ENCODE measurements at regions not wholly inside any gene's neighbourhood (a gene's known extent, or its start where the extent isn't known, plus 50 kb on each side); places are given as distances from the start of the nearest gene placed in this dataset.
"Not testable (repeated sequence)": the region's sequence is repeated elsewhere in the genome, so short reads cannot be mapped to it uniquely, and the experiment has no call there.

DNA sequence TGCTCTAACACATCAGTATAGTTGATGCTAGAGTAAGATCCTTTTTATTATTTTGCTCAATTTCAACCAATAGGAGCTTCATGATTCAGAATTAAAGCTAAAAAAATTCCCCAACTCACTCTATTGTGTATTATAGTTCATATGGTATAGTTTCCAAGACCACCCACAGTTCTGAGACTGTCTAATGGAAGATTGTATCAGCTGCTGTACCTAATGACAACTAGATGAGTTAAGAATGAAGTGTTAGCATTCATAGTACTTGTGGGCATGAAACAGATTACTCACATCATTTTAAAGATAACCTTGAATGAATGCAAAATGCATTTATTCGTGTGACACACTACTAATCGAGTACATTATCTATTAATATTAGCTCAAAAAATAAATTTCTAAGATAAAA is 289.9 kb upstream of the ATP11B start:
- no peak for DNase-seq (ENCODE audit: low read depth in 2 of 2)

DNA sequence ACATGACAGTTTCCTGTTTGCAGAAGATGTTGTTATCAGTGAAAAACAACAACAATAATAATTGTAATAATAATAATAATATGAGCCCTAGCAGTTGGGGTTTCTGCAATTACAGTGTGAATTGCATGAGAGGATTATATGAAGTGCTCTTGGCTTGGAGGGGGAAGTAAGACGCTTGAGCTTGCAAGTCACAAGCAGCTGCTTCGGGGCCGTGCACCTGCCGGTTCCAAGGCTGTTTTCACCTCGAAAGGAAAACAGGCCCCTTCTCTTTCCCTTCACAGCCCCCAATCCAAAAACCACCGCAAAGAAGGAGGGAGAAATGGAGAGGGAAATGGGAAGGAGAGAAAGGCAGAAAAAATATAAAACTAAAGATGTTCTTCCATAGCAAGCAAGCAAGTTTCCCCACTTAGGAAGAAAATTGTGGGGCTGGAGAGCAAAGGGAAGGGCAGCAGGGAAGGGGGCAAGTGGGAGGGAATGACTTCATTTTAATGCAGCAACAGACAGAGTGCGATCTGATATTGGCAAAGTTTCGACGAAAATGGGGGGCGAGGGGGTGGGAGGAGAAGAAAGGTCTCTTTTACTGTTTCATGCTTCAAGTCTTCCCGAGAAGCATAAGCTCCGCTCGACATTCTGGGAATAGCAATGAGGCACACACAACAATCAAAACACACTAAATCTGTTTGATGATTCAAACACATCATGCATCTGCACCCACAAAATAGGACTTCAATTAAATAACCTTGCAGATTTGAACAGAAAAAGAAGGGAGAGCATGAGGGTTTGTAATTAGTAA is 284.2 kb upstream of the ATP11B start:
- DNase-seq (ENCODE audit: low read depth in 2 of 2), result no peak

DNA sequence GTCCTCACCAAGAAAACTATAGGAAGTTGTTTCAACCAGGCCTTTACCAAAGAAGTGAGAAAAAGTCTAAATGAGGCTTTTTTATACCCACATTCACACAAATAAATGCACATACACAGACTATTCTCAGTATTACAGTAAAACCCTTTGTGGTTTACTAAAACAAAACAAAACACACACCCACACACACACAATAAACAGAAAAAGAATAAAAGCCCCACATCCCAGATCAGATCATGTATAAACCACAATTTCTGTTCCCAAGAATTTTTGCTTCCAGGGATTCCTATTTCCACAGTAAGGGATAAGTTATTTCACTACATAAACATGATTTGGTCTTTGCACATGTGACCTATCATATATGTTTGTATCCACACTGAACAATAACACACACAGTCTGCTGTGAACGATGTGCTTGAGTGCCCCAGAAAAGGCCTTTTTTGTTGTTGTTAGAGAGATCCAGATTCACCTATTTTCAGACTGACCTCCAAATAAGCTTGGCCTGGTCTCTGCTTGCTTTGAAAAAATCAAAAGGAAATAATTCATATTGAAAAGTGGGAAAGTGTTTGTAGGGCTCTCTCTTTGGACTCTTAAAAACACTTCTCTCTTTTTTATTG is 283.4 kb upstream of the ATP11B start:
- no peak for DNase-seq (ENCODE audit: low read depth in 2 of 2)

DNA sequence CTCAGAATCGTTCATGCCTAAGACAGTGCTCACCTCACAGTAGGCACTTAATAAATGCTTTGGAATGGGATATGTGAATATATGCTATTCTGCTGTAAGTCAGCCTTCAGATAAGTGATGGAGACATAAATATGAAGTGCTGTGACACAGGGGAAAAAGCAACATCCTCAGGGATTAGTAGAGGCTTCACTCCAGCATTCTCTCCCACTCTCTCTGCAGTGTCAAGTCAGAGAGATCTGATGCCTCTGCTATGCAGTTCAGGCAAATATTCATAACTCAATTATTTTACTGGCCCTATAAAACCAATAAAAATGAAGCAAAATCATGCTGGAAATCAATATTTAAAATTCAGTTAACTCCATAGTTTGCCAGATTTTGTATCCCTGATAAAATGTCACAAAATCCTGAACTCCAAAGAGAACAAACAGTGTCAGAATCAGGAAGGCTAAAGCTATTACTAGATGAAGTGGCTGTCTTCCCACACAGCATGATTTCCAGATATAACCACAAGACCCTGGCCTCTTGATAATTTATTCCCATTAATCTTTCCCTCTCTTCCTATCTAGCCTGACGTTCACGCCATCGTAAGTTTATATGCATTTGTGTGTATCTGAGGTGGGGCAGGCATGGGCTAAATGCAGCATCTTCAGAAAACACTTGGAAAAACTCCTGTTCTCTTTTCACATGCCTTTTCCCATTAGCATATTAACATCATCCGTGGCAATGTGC is 278.9 kb upstream of the ATP11B start:
- no peak for DNase-seq (ENCODE audit: low read depth in 2 of 2)

DNA sequence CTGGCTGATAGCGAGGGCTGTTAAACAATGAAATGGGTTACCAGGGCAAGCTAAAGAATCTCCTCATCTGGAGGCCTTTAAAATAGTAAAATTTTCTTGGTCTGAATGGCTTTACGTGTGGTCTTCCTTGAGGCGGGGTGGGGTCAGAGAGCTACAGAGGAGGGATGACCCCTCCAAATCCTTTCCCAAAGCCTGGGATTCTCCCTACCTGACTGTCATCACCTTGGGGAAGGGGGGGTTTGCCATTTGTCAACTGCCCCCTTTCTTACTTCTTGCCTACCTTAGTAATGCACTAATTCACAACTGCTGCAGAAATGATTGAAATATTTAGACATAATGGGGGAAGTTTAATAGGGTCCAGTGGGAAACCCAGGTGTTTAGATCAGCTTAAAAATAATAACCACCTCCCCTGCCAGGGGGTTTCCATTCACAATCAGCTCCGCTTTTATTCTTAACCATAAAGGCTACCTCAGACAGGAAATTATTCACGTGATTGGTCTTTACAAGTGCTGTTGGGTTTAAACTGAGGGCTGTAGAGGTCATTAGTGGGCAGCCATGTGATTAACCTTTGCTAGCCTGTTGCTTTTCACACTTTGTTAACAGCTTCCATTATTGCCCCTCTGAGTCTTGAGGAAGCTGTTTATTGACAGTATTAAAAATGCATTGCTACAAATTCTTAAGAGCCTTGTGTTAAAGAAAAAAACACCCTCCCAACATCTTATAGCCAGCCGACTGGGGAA is 276.5 kb upstream of the ATP11B start:
- no peak for DNase-seq (ENCODE audit: low read depth in 2 of 2)

DNA sequence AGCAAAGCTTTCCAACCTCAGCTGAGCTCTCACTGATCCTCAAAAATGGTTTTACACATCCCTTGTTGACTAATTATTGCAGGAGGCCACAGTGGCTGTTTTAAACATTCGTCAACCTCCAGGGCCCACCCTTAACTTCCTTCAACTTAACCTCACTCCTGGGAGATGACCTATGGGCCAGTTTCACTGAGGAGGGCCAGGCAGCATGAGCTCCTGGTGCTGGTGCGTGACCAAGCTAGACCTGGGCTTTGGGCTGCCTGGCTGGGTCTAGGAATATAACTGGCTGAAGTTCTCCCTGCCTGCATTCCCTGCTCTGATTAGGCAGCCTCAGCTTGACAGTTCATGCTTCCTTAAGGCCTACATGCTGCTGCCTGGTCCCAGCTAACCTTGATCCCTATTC is 273.7 kb upstream of the ATP11B start:
- no peak for DNase-seq (ENCODE audit: low read depth in 2 of 2)

DNA sequence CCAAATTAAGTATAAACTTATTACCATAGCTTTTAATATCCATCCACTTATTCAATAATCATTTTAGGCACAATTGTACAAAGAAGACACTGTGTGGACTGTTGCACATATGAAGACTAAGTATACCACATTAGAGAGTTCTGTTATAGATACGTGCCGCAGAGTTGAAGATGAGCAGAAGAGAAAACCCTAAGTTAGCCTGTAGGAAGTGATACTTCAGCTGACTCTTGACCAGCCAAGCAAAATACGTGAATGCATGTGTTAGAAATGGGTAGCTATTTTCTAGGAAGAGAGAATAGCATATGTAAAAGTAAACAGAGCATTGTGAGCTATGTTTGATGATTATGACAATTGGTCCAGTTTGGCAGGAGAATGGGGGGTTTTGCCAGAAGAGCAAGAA is 272.0 kb upstream of the ATP11B start:
- DNase-seq (ENCODE audit: low read depth in 2 of 2), result no peak

DNA sequence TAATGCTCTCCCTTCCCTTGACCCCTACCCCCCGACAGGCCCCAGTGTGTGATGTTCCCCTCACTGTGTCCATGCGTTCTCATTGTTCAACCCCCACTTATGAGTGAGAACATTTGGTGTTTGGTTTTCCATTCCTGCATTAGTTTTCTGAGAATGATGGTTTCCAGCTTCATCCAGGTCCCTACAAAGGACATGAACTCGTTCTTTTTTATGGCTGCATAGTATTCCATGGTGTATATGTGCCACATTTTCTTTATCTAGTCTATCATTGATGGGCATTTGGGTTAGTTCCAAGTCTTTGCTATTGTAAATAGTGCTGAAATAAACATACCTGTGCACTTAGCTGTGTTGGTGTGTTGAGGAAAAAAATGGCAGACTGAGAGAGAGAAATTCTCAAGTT is 269.9 kb upstream of the ATP11B start:
- not testable (repeated sequence) for DNase-seq (ENCODE audit: low read depth in 2 of 2)

DNA sequence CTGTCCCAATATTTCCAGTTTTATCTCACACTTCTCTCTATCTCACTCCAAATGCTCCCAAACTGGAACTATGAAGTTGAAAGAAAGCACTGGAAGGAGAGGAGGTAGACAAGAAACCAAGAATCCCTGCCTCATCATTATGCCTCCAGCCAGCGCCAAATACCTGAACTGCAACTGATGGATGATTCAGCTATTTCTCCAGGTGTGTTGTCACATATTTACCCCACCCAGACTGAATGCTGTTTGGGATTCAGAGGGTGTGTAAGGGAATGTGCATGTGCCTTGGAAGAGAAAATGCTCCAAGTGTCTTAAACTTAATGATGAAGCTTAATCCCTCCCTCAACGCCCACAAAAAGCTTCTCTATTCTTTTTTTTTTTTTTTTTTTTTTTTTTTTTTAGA is 269.5 kb upstream of the ATP11B start:
- DNase-seq (ENCODE audit: low read depth in 2 of 2), result no peak

DNA sequence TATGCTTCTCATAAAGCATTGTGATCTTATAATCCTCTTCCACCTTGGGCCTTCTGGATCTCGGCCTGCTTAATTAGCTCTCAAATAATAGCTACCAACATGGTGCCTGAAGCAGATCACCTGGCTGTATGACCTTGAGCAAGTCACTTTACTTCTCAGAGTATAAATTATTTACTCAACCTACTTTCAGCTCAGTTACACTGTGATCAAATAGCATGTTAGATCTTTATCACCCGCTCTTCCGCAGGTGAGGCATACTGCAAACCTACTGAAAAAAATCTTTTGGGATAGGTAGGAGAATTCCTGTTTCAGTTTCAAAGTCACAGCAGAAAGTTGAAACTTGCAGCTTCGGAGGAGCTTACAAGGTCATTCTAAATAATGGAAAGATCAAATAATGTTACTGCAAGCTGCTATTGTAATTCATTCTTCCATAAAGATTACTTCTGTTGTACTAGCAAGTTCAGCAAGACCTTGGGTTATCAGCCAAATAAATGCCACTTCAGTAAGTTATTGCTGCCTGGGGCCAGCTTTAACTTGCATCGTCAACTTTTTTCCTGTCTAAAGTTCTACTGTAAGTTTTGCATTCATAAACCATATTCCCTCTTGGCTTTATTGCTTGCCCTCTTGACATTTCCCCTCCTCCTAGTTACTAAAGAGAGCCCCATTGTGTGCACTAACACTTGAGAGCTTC is 268.4 kb upstream of the ATP11B start:
- no peak for DNase-seq (ENCODE audit: low read depth in 2 of 2)

DNA sequence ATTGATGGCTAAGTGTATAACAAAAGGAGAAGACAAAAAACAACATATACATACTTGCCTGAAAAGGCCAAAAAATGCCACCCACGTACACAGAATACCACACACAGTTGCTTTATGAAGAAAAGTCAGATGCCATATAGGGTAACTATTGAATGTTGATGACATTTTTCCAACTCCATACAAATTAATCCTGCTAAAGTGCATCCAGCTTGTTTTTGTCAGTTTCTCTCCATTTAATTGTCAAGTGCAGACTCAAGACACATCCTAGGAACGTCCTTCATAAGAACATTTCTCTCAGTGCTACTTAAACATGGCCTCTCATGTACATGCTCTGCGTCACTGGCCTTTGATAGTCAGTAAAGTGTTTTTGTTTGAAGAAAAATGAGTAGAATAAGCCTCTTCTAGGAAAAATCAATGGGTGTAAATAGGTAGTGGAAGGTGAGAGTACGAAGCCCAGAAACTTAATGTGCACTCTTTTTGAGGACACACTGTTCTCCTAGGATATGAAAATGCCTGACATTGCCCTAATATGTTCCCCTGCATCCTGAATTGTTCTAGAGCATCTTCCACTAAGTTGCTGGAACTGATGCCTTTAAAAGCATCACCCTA is 267.4 kb upstream of the ATP11B start:
- DNase-seq (ENCODE audit: low read depth in 2 of 2), result no peak

DNA sequence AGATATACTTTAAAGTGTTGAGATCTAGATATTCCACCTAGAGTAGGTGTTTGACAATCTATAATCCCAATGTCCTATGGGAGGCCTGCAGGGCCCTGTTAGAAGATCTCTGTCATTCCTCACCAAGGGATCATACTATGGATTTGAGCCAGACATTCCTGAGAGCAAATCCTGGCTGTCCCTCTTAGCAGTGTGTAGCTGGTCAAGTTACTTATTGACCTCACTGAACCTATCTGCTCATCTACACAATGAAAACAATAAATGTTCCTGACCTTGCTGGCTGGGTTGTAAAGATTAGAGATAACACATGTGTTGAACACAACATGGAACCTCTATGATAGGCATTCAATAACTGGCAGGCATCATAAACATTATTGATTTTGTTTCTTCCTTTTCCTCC is 265.6 kb upstream of the ATP11B start:
- no peak for DNase-seq (ENCODE audit: low read depth in 2 of 2)

DNA sequence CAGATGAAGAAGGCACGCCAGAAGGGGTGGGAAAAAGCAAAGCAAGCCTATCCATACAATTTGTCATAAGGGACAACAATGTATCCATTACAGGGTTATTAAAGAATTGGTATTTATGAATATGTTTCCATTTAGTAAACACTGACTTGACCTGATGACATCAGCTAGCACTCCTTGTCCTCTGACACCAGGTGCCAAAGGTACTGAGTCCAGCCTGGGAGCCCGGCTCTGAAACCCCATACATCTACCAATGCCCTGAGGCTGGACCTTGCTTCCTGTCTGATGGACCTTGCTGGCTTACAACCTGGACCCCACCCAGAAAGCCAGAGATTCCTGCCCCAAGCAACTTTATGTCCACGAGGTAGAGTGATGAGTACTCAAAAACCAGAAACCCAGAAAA is 263.0 kb upstream of the ATP11B start:
- no peak for DNase-seq (ENCODE audit: low read depth in 2 of 2)

DNA sequence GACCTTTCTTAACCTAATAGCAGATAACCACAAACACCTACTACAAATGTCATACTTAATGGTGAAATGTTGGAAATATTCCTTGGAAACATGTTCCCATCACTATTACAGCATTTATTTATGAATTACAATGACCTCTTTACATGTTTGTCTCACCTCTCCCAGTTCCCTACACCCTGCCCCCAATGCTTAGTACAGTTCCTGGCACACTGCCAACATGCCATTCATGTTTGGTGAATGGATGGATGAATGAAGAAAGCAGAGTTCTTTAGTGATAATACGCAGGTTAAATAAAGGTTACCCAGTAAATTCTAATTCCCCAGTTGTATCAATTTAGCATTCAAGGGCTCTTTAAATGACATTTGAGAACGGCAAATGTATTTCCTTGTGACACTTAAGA is 259.9 kb upstream of the ATP11B start:
- no peak for DNase-seq (ENCODE audit: low read depth in 2 of 2)

DNA sequence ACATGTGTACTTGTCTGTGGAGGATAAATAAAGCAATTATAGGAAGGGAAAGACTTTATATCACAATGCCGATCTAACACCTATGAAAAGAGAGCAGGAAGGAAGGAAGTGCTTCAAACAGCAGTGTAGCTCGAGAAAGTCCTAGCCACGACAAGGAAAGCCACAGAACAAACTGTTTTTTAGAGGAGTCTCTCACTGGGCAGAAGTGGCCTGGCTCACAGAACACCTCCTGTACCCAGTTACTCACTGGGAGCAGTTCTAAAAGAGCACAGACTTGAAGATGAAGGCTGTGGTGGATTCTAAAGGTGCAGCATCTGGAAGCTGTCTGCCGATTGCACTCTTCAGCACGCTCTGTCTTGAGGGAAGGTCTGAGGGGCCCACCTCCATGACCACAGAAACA is 248.8 kb upstream of the ATP11B start:
- DNase-seq (ENCODE audit: low read depth in 2 of 2), result no peak

DNA sequence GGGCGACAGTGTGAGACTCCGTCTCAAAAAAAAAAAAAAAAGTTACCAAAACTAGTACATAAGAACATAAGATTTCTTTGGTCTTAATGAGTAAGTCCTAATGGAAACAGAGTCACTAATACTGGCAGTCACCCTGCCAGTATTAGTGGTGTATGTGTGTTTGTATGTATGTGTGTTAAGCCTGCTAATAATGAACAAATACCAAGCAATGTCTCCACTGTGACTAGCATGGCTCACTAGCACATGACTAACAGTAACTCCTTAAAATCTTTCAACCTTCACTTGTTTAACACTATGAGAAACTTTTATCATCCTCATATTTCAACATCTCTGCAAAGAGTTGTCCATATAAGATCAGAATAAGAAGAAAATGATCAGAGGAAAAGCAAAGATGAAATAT is 231.0 kb upstream of the ATP11B start:
- no peak for DNase-seq (ENCODE audit: low read depth in 2 of 2)

DNA sequence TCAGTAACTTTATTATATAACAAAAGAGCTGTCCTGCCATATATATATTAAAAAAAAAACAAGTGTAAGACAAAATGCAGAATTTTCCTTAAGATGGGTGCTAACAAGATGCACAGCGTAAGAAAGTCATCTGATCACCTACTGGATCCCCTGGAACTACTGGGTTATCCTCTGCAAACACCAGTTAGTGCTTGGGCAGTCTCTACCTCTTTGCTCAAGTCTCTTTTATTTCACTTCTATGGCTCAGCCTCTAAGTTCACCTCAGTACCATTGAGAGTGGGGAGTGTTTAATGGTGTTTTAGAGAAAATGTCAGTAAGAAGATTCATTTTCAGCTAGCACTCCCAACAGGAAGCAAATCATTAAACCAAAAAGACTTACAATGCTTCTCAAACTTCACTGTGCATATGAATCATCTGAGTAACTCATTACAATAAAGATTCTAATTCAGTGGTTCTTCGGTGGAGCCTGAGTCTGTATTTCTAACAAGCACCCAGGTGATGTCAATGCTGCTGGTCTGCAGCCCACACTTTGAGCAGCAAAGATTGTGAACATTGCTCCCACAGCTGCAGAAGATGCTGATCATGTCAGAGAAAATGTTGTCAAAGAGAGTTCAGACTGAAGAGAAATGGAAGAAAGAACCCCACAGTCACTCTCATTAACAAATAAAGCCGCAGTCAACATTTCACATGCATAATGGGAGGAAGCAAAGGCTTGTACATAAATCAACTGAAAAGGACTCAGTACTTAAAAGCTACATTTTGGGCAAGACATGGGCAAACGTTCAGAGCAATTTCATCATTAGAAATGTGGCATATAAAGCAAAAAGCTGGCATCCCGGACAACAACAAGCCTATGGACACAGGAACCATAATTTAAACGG is 227.1 kb upstream of the ATP11B start:
- DNase-seq (ENCODE audit: low read depth in 2 of 2), result no peak

DNA sequence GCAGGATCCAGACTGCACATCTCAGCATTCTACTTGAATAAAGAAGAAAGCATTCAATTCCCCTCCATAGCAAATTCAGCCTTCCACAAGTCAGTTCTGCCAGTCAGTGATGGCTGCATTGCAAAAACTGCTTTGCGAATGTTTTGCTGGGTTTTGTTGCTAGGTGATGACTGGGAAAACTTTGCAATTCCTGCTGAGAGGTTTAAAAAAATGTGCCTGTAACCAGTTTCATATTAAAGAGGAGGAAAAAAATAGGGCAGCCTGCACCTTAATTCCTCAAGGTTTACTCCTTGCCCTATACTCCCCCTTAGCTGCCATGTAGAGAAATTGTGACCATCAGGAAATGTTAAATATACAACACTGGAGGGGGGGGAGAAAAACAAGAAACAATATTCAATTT is 225.6 kb upstream of the ATP11B start:
- DNase-seq (ENCODE audit: low read depth in 2 of 2), result no peak

DNA sequence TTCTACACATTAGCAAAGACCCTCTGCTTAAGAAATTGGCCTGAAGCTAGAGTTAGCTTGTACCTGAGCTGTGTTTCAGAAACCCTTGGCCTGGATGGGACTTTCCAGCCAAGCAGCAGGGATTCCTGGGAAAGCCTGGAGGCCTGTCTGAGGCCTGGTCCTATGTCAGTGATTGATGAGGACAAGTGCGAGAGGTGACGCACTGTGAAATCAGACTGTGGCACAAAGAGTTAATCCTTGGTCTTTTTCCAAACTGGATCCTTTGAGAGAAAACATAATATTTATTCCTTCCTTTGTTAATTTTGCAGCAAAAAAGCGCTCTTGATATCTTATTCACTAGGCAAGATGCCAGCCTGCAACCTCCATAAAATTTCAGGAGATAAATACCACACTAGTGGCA is 225.0 kb upstream of the ATP11B start:
- DNase-seq (ENCODE audit: low read depth in 2 of 2), result no peak

DNA sequence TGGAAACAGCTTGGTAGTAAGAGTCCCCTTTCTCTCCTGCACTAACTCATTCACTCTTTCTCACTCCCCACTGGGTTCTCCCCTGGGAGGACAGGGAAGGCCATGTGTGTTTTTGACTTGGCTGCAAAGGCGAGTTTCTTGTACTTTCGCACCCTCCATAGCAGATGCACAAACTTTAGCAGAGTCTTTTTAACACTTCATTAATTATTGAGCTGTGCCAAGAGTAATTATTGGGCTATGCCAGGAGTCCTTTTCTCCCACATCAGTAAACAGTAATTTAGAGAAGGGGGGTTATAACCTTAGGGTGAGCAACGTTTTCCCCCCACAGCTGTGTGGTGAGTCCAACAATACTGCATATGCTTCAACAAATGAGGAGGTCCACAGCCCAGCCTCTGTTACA is 224.4 kb upstream of the ATP11B start:
- no peak for DNase-seq (ENCODE audit: low read depth in 2 of 2)
